ENCODE measurements at regions not wholly inside any gene's neighbourhood (a gene's known extent, or its start where the extent isn't known, plus 50 kb on each side); places are given as distances from the start of the nearest gene placed in this dataset.

- H4K20me1 ChIP-seq (ENCODE audit: control insufficient read depth, insufficient read depth, low read depth, low read length) = no peaks in the 10 kb centered on the region
- H3K4me3 ChIP-seq (ENCODE audit: low read length) = no peak overlapping the region
- H3K36me3 ChIP-seq (ENCODE audit: control insufficient read depth, low read length) = no peaks in the 10 kb centered on the region
- no peak overlapping the region for H3K27ac ChIP-seq (ENCODE audit: low read depth, low read length)
- no peaks in the 10 kb centered on the region for H3K4me1 ChIP-seq (ENCODE audit: control insufficient read depth, low read length)
- H3K4me2 ChIP-seq (ENCODE audit: low read length) = no peak overlapping the region
- no peaks in the 10 kb centered on the region for H3K9me3 ChIP-seq (ENCODE audit: control insufficient read depth, insufficient read depth, low read length)
- H3F3A ChIP-seq (ENCODE audit: control insufficient read depth, insufficient read depth) = no peaks in the 10 kb centered on the region
- no peaks in the 10 kb centered on the region for H3K79me2 ChIP-seq (ENCODE audit: control insufficient read depth, low read length)
- H3K27me3 ChIP-seq (ENCODE audit: control insufficient read depth, low read length) = no peaks in the 10 kb centered on the region
- no peaks in the 10 kb centered on the region for H3K9me2 ChIP-seq (replicated peaks; ENCODE audit: control insufficient read depth, low read length)
- TF ChIP-seq CTCF (IDR thresholded peaks at IDR 0.05; ENCODE audit: low read depth, low read length, poor library complexity, severe bottlenecking) (no peak), EZH2phosphoT487 (IDR thresholded peaks at IDR 0.05; ENCODE audit: borderline replicate concordance, low read length) (no peak)
Observed at GRCh38 chr3:8298021-8298954, 203.3 kb upstream of the LMCD1 start.

GRCh38 chr3:8301977-8302735, 199.5 kb upstream of the LMCD1 start:
- Histone ChIP-seq H3K36me3 (ENCODE audit: control insufficient read depth, low read length) (no peaks in the 10 kb centered on the region), H3K9me2 (replicated peaks; ENCODE audit: control insufficient read depth, low read length) (no peaks in the 10 kb centered on the region), H3K4me1 (ENCODE audit: control insufficient read depth, low read length) (no peaks in the 10 kb centered on the region), H3F3A (ENCODE audit: control insufficient read depth, insufficient read depth) (no peaks in the 10 kb centered on the region), H3K27me3 (ENCODE audit: control insufficient read depth, low read length) (no peaks in the 10 kb centered on the region), H3K27ac (ENCODE audit: low read depth, low read length) (no peak overlapping the region), H3K9me3 (ENCODE audit: control insufficient read depth, insufficient read depth, low read length) (no peaks in the 10 kb centered on the region), H4K20me1 (ENCODE audit: control insufficient read depth, insufficient read depth, low read depth, low read length) (no peaks in the 10 kb centered on the region), H3K4me2 (ENCODE audit: low read length) (no peak overlapping the region), H3K4me3 (ENCODE audit: low read length) (no peak overlapping the region), H3K79me2 (ENCODE audit: control insufficient read depth, low read length) (no peaks in the 10 kb centered on the region)
- peak; percentile 73 for TF ChIP-seq CTCF (IDR thresholded peaks at IDR 0.05; ENCODE audit: low read depth, low read length, poor library complexity, severe bottlenecking)
- TF ChIP-seq EZH2phosphoT487 (IDR thresholded peaks at IDR 0.05; ENCODE audit: borderline replicate concordance, low read length) = no peak

- H3K4me2 ChIP-seq (ENCODE audit: low read length) = no peak overlapping the region
Observed at GRCh38 chr3:8303466-8303865, 198.2 kb upstream of the LMCD1 start.

More at GRCh38 chr3:8303466-8303865, 198.2 kb upstream of the LMCD1 start:
- TF ChIP-seq CTCF (IDR thresholded peaks at IDR 0.05; ENCODE audit: low read depth, low read length, poor library complexity, severe bottlenecking) (no peak), EZH2phosphoT487 (IDR thresholded peaks at IDR 0.05; ENCODE audit: borderline replicate concordance, low read length) (no peak)
- Histone ChIP-seq H3K27me3 (ENCODE audit: control insufficient read depth, low read length) (no peaks in the 10 kb centered on the region), H3K9me3 (ENCODE audit: control insufficient read depth, insufficient read depth, low read length) (no peaks in the 10 kb centered on the region), H3K4me1 (ENCODE audit: control insufficient read depth, low read length) (no peaks in the 10 kb centered on the region), H4K20me1 (ENCODE audit: control insufficient read depth, insufficient read depth, low read depth, low read length) (no peaks in the 10 kb centered on the region), H3K4me3 (ENCODE audit: low read length) (no peak overlapping the region), H3K27ac (ENCODE audit: low read depth, low read length) (no peak overlapping the region), H3F3A (ENCODE audit: control insufficient read depth, insufficient read depth) (no peaks in the 10 kb centered on the region), H3K36me3 (ENCODE audit: control insufficient read depth, low read length) (no peaks in the 10 kb centered on the region), H3K9me2 (replicated peaks; ENCODE audit: control insufficient read depth, low read length) (no peaks in the 10 kb centered on the region), H3K79me2 (ENCODE audit: control insufficient read depth, low read length) (no peaks in the 10 kb centered on the region)

All from DOHH2 (cell line).